PC-3 (cell line): ENCODE measurements at regions not wholly inside any gene's neighbourhood (a gene's known extent, or its start where the extent isn't known, plus 50 kb on each side); places are given as distances from the start of the nearest gene placed in this dataset.
"Not testable (repeated sequence)": the region's sequence is repeated elsewhere in the genome, so short reads cannot be mapped to it uniquely, and the experiment has no call there.

Source experiments
- ATAC-seq: fragments of 200-7000 bp; cut with Tn5 transposase; 2 replicates; pipeline ENCODE4 v1.9.1; 2020; ENCODE audit warnings: mild to moderate bottlenecking, moderate library complexity
- BruUV-seq: library from RNA; stranded (reverse); fragments of 400-500 nt; replicated peaks from 2 replicates; lab custom pipeline; 2021; lab: Mats Ljungman, UMichigan
- CTCF ChIA-PET: fragments of 300-600 bp; sonication (Branson Sonifier 250); formaldehyde crosslinking; loops from one replicate; lab custom pipeline; 2022; ENCODE audit warnings: antibody characterized with exemption; lab: Charles Lee
- POLR2A ChIA-PET: fragments of 300-600 bp; sonication (Branson Sonifier 250); formaldehyde crosslinking; loops from one replicate; lab custom pipeline; 2022; ENCODE audit warnings: antibody characterized with exemption; ENCODE audit not compliant: unreplicated experiment; lab: Charles Lee
- DNase-seq: peaks from one replicate; pipeline ENCODE4 v3.0.0-alpha.2; 2015
- H2AFZ ChIP-seq: fragments of 300-600 bp; sonication (generic); 2 replicates; pipeline ENCODE4 v1.6.0; 2016; ENCODE audit warnings: antibody characterized with exemption, low read length
- H3F3A ChIP-seq: fragments of 300-600 bp; sonication (generic); one replicate; pipeline ENCODE4 v1.6.0; 2017; ENCODE audit warnings: antibody characterized with exemption, low read length, control low read depth, mild to moderate bottlenecking; ENCODE audit not compliant: unreplicated experiment
- H3K27ac ChIP-seq: fragments of 300-600 bp; sonication (generic); 2 replicates; pipeline ENCODE4 v1.5.1; 2016; ENCODE audit warnings: mild to moderate bottlenecking, low read length
- H3K27me3 ChIP-seq: fragments of 300-600 bp; sonication (generic); 2 replicates; pipeline ENCODE4 v1.6.1; 2016; ENCODE audit warnings: low read length, mixed read lengths
- H3K36me3 ChIP-seq: fragments of 300-600 bp; sonication (generic); 2 replicates; pipeline ENCODE4 v1.6.1; 2016; ENCODE audit warnings: low read depth, mixed run types, low read length, mixed read lengths
- H3K4me1 ChIP-seq: fragments of 300-600 bp; sonication (generic); 2 replicates; pipeline ENCODE4 v1.5.1; 2016; ENCODE audit warnings: low read length; ENCODE audit not compliant: insufficient read depth
- H3K4me2 ChIP-seq: fragments of 300-600 bp; sonication (generic); 2 replicates; pipeline ENCODE4 v1.6.0; 2016; ENCODE audit warnings: low read length
- H3K4me3 ChIP-seq: fragments of 300-600 bp; sonication (generic); 2 replicates; pipeline ENCODE4 v1.5.1; 2016; ENCODE audit warnings: mild to moderate bottlenecking, low read length, mixed read lengths
- H3K79me2 ChIP-seq: fragments of 300-600 bp; sonication (generic); 2 replicates; pipeline ENCODE4 v1.6.1; 2017; ENCODE audit warnings: low read length, mixed read lengths
- H3K9ac ChIP-seq: fragments of 300-600 bp; sonication (generic); 2 replicates; pipeline ENCODE4 v1.6.0; 2016; ENCODE audit warnings: mild to moderate bottlenecking, low read length
- H3K9me2 ChIP-seq: fragments of 300-600 bp; sonication (generic); replicated peaks from 2 replicates; pipeline ENCODE4 v1.6.1; 2016; ENCODE audit warnings: mixed run types, low read length, mixed read lengths
- H3K9me3 ChIP-seq: fragments of 300-600 bp; sonication (generic); 2 replicates; pipeline ENCODE4 v1.6.1; 2016; ENCODE audit warnings: low read length, mixed read lengths
- H4K20me1 ChIP-seq: fragments of 300-600 bp; sonication (generic); 2 replicates; pipeline ENCODE4 v1.6.1; 2016; ENCODE audit warnings: low read length, mixed read lengths
- EZH2 ChIP-seq: fragments of 300-600 bp; sonication (generic); IDR thresholded peaks from one replicate; pipeline ENCODE4 v1.6.1; 2017; ENCODE audit warnings: antibody characterized with exemption, mild to moderate bottlenecking, low read length; ENCODE audit not compliant: unreplicated experiment
- EZH2phosphoT487 ChIP-seq: fragments of 300-600 bp; sonication (generic); IDR thresholded peaks from 2 replicates; pipeline ENCODE4 v1.6.1; 2018; ENCODE audit warnings: mild to moderate bottlenecking, antibody characterized with exemption, low read length, borderline replicate concordance
- intact Hi-C: fragments of 100-400 bp; cut with micrococcal nuclease; formaldehyde crosslinking; loops from 2 replicates; pipeline ENCODE4 v1.9.0; 2023
- TF ChIP-seq, protein P1 (sequence below): fragments of 300-600 bp; sonication (generic); conservative IDR thresholded peaks from 2 replicates; pipeline ENCODE4 v1.5.1; 2017; ENCODE audit warnings: antibody characterized with exemption, low read depth, mild to moderate bottlenecking, low read length

- H3K36me3 ChIP-seq: no peaks in the 10 kb centered on the region
- H2AFZ ChIP-seq: no peak overlapping the region
- no peak overlapping the region for H3K9ac ChIP-seq
- no peaks in the 10 kb centered on the region for H3K4me1 ChIP-seq
- H3K27ac ChIP-seq: no peak overlapping the region
- CTCF ChIA-PET: no interaction called here
- no peaks in the 10 kb centered on the region for H3K79me2 ChIP-seq
- TF ChIP-seq EZH2phosphoT487 (no peak), EZH2 (no peak)
- TF ChIP-seq, protein P1, sequence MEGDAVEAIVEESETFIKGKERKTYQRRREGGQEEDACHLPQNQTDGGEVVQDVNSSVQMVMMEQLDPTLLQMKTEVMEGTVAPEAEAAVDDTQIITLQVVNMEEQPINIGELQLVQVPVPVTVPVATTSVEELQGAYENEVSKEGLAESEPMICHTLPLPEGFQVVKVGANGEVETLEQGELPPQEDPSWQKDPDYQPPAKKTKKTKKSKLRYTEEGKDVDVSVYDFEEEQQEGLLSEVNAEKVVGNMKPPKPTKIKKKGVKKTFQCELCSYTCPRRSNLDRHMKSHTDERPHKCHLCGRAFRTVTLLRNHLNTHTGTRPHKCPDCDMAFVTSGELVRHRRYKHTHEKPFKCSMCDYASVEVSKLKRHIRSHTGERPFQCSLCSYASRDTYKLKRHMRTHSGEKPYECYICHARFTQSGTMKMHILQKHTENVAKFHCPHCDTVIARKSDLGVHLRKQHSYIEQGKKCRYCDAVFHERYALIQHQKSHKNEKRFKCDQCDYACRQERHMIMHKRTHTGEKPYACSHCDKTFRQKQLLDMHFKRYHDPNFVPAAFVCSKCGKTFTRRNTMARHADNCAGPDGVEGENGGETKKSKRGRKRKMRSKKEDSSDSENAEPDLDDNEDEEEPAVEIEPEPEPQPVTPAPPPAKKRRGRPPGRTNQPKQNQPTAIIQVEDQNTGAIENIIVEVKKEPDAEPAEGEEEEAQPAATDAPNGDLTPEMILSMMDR: no peak
- H3K27me3 ChIP-seq: no peaks in the 10 kb centered on the region
- no TSS peak for BruUV-seq
- H3K9me3 ChIP-seq: peaks cover 5% of the 10 kb centered on the region; the same call in 1 of the 2 replicates
- no peaks in the 10 kb centered on the region for H3F3A ChIP-seq
- H3K4me3 ChIP-seq: no peak overlapping the region
- no peak for ATAC-seq
- intact Hi-C loops: no loop called here
- no peak for DNase-seq
- H4K20me1 ChIP-seq: no peaks in the 10 kb centered on the region
- H3K9me2 ChIP-seq: no peaks in the 10 kb centered on the region
- POLR2A ChIA-PET: no interaction called here
- no peak overlapping the region for H3K4me2 ChIP-seq
Measured at GRCh38 chr3:1456781-1457311, 364.0 kb downstream of the CNTN6 start.

DNA sequence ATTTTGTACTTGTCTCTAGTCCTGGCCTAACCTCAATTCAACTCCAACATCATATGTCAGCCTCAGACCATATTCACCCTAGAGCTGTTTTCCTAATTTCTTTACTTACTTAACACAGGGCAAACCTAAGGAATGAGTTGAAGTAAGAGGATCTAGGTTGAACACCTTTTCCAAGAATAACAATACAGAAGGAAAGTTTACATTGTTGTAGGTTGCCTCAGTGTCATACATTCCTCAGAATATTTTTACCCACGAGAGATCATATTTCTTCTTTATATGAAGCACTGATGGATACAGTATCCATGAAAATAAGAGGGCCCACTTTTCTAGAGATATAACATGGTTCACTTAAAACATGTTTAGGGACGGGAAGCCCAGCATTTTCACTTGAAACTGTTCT lies 369.5 kb downstream of the CNTN6 start:
- CTCF ChIA-PET: no interaction called here
- ATAC-seq: no peak

DNA sequence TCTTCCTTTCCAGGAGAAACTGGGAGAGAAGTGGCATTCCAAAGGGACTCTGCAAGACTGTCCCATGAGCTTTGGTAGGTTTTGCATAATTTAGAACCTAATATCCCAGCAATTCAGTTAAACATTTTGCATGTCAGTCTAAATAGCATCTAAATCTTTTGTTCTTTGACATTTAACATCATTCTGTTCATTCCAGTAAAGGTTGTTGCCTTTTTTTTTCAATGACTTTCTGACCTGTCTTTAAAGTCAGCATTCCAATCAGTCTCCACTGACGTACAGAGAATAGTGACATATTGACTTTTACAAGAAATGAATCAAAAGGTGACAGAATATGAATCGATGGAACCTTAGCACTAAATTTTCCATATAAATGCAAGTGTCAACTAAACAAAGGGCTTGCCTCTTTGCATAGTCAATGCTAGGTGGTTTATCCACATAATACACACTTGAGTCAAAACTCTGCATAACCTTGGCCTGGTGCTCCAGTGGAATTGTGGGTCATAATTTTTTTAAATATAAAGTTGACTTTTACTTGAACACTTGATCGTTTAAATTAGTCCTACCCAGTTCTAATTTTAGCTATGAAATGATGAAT lies 370.1 kb downstream of the CNTN6 start:
- no peak overlapping the region for H3K4me3 ChIP-seq
- ChIA-PET POLR2A (no interaction called here), CTCF (no interaction called here)
- peaks cover 36% of the 10 kb centered on the region for H3K9me3 ChIP-seq
- no peak overlapping the region for H3K9ac ChIP-seq
- no peak overlapping the region for H3K4me2 ChIP-seq
- H3K79me2 ChIP-seq: no peaks in the 10 kb centered on the region
- H2AFZ ChIP-seq: no peak overlapping the region
- no peak for ATAC-seq
- no TSS peak for BruUV-seq
- intact Hi-C loops: no loop called here
- no peak for DNase-seq
- TF ChIP-seq, protein P1: no peak
- TF ChIP-seq EZH2phosphoT487 (no peak), EZH2 (no peak)
- no peaks in the 10 kb centered on the region for H3K4me1 ChIP-seq
- H3K27ac ChIP-seq: no peak overlapping the region
- H3K9me2 ChIP-seq: no peaks in the 10 kb centered on the region
- no peaks in the 10 kb centered on the region for H3K27me3 ChIP-seq
- H4K20me1 ChIP-seq: no peaks in the 10 kb centered on the region
- H3F3A ChIP-seq: no peaks in the 10 kb centered on the region
- no peaks in the 10 kb centered on the region for H3K36me3 ChIP-seq

More for the DNA sequence above, 369.5 kb downstream of the CNTN6 start:
- DNase-seq: no peak
- POLR2A ChIA-PET: no interaction called here
- Histone ChIP-seq H3K9me3 (peaks cover 36% of the 10 kb centered on the region), H3K27me3 (no peaks in the 10 kb centered on the region), H2AFZ (no peak overlapping the region), H3K4me2 (no peak overlapping the region), H3K9ac (no peak overlapping the region), H3K4me3 (no peak overlapping the region), H3F3A (no peaks in the 10 kb centered on the region), H3K4me1 (no peaks in the 10 kb centered on the region), H3K9me2 (no peaks in the 10 kb centered on the region), H3K36me3 (no peaks in the 10 kb centered on the region), H3K27ac (no peak overlapping the region), H3K79me2 (no peaks in the 10 kb centered on the region), H4K20me1 (no peaks in the 10 kb centered on the region)
- intact Hi-C loops: no loop called here
- no peak for TF ChIP-seq EZH2
- no peak for TF ChIP-seq EZH2phosphoT487
- TF ChIP-seq, protein P1: no peak
- no TSS peak for BruUV-seq

DNA sequence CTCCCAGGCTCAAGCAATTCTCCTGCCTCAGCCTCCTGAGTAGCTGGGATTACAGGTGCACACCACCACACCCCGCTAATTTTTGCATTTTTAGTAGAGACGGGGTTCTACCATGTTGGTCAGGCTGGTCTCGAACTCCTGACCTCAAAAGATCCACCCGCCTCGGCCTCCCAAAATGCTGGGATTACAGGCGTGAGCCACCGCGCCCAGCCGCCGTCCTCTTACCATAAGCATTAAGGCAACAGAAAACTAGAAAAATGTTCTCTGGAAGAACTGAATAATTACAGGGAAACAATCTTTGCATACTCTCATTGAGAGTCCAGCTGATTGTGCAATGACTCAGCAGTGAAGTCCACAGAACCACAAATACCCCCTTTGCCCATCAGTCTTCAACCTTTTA lies 372.3 kb downstream of the CNTN6 start:
- H3K27ac ChIP-seq, H2AFZ ChIP-seq, H3K4me1 ChIP-seq, H3K36me3 ChIP-seq, ATAC-seq, H3K9me2 ChIP-seq, intact Hi-C loops, DNase-seq, H3K79me2 ChIP-seq, H3K4me2 ChIP-seq, H4K20me1 ChIP-seq, BruUV-seq, H3K4me3 ChIP-seq, POLR2A ChIA-PET, H3K9ac ChIP-seq, H3F3A ChIP-seq, CTCF ChIA-PET, H3K27me3 ChIP-seq: not testable (repeated sequence)
- peaks cover 40% of the 10 kb centered on the region for H3K9me3 ChIP-seq
